Endodermal cell (in vitro differentiated cells): ENCODE measurements at regions not wholly inside any gene's neighbourhood (a gene's known extent, or its start where the extent isn't known, plus 50 kb on each side); places are given as distances from the start of the nearest gene placed in this dataset.

Source experiments
- DNase-seq: peaks from one replicate; pipeline ENCODE4 v3.0.0-alpha.2; 2017
- H3K27ac ChIP-seq: 2 replicates; pipeline ENCODE4 v1.5.1; 2013; ENCODE audit warnings: mild to moderate bottlenecking, low read depth, low read length, moderate library complexity
- H3K27me3 ChIP-seq: 2 replicates; pipeline ENCODE4 v1.6.1; 2013; ENCODE audit warnings: mild to moderate bottlenecking, low read length, moderate library complexity; ENCODE audit not compliant: insufficient read depth, control insufficient read depth, poor library complexity, severe bottlenecking
- H3K36me3 ChIP-seq: 2 replicates; pipeline ENCODE4 v1.7.0; 2013; ENCODE audit warnings: mild to moderate bottlenecking, low read length, moderate library complexity; ENCODE audit not compliant: control insufficient read depth, insufficient read depth
- H3K4me1 ChIP-seq: one replicate; pipeline ENCODE4 v1.7.0; 2013; ENCODE audit warnings: low read length; ENCODE audit not compliant: control insufficient read depth, insufficient read depth
- H3K4me3 ChIP-seq: 2 replicates; pipeline ENCODE4 v1.5.1; 2013; ENCODE audit warnings: mild to moderate bottlenecking, low read length, moderate library complexity
- H3K9ac ChIP-seq: 2 replicates; pipeline ENCODE4 v1.6.1; 2013; ENCODE audit warnings: mild to moderate bottlenecking, low read length, moderate library complexity; ENCODE audit not compliant: poor library complexity, severe bottlenecking; ENCODE audit errors: extremely low read depth
- H3K9me3 ChIP-seq: 2 replicates; pipeline ENCODE4 v1.6.1; 2013; ENCODE audit warnings: mild to moderate bottlenecking, low read length, moderate library complexity; ENCODE audit not compliant: control insufficient read depth
- H3K27ac Mint-ChIP-seq: 2 replicates; pipeline ENCODE4 v1.8.0; 2020; ENCODE audit warnings: mixed read lengths
- H3K27me3 Mint-ChIP-seq: 2 replicates; pipeline ENCODE4 v1.8.0; 2021; ENCODE audit warnings: mild to moderate bottlenecking, mixed read lengths; ENCODE audit not compliant: insufficient read depth
- H3K36me3 Mint-ChIP-seq: 2 replicates; pipeline ENCODE4 v1.8.0; 2020; ENCODE audit warnings: low read depth, mixed read lengths
- H3K4me1 Mint-ChIP-seq: 2 replicates; pipeline ENCODE4 v1.8.0; 2020; ENCODE audit warnings: mixed read lengths
- H3K4me3 Mint-ChIP-seq: 2 replicates; pipeline ENCODE4 v1.8.0; 2020; ENCODE audit warnings: mild to moderate bottlenecking, moderate library complexity, mixed read lengths
- H3K9me3 Mint-ChIP-seq: 2 replicates; pipeline ENCODE4 v1.8.0; 2020; ENCODE audit warnings: mild to moderate bottlenecking, mixed read lengths
- WGBS, 2 experiments: methylation state at CpG; one replicate each; pipeline versions ENCODE4 v1.1.5 to v1.1.7; 2013; ENCODE audit warnings: missing lambda C conversion rate in 2 of 2, mixed read lengths in 1 of 2; ENCODE audit not compliant: insufficient coverage in 1 of 2, insufficient read length in 1 of 2; 5-methylcytosine and 5-hydroxymethylcytosine counted together
- TF ChIP-seq, protein P1 (sequence below): fragments of 200-600 bp; sonication (generic); conservative IDR thresholded peaks from 2 replicates; pipeline ENCODE4 v1.5.0; 2021; ENCODE audit warnings: antibody characterized with exemption, mild to moderate bottlenecking

DNA sequence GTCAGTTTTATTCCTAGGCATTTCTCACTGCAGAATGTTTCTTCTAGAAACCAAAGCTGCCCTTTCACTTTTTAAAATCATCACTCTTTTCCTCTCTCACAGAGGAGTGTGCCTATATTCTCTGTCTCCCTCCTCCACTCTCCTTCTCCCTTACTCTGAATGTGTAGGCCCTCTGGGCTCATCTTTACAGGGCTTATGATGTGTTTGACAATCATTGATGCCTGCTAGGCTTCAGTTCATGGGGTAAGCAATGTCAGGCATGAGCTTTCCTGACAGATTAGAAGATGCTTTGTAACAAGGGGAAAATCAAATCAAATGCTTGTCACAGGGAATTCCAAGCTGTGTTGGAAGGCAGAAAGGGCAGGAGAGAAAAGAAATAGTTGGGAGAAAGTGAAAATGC, 742.9 kb downstream of the SORCS3 start:
- Histone ChIP-seq H3K9ac (no peak overlapping the region), H3K4me3 (no peak overlapping the region), H3K4me1 (peaks cover 3% of the 10 kb centered on the region), H3K9me3 (peaks cover 4% of the 10 kb centered on the region), H3K27ac (no peak overlapping the region), H3K36me3 (no peaks in the 10 kb centered on the region), H3K27me3 (no peaks in the 10 kb centered on the region)
- Mint-ChIP-seq H3K27ac (no peak overlapping the region), H3K27me3 (no peaks in the 10 kb centered on the region), H3K36me3 (no peaks in the 10 kb centered on the region), H3K9me3 (peaks cover 5% of the 10 kb centered on the region), H3K4me1 (peaks cover 2% of the 10 kb centered on the region), H3K4me3 (no peak overlapping the region)
- no peak for DNase-seq
- TF ChIP-seq, protein P1, sequence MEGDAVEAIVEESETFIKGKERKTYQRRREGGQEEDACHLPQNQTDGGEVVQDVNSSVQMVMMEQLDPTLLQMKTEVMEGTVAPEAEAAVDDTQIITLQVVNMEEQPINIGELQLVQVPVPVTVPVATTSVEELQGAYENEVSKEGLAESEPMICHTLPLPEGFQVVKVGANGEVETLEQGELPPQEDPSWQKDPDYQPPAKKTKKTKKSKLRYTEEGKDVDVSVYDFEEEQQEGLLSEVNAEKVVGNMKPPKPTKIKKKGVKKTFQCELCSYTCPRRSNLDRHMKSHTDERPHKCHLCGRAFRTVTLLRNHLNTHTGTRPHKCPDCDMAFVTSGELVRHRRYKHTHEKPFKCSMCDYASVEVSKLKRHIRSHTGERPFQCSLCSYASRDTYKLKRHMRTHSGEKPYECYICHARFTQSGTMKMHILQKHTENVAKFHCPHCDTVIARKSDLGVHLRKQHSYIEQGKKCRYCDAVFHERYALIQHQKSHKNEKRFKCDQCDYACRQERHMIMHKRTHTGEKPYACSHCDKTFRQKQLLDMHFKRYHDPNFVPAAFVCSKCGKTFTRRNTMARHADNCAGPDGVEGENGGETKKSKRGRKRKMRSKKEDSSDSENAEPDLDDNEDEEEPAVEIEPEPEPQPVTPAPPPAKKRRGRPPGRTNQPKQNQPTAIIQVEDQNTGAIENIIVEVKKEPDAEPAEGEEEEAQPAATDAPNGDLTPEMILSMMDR, result no peak

DNA sequence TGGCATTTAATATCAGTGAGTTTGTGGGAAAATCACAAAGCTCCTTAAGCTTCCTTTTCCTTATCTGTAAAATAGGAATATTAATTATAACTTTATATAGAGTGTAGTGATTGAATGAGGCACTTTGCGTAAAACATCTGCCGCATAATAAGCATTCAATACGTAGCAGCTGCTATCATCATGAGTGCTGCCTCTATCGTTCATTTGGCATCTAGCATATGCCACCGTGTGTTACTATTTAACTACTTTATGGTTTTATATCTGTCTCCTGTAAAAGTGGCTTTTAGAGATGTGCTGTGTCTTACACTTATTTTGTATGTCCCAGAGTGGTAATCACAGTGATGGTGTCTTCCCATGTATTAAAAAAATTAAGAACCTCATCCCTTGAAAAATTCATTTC, 729.6 kb downstream of the SORCS3 start:
- 85 to 94% methylated on average over 4 to 5 of the region's 5 CpGs for WGBS, 2 experiments
- Histone ChIP-seq H3K9ac (no peak overlapping the region), H3K36me3 (no peaks in the 10 kb centered on the region), H3K27ac (no peak overlapping the region), H3K4me1 (no peaks in the 10 kb centered on the region), H3K4me3 (no peak overlapping the region), H3K27me3 (no peaks in the 10 kb centered on the region), H3K9me3 (no peaks in the 10 kb centered on the region)
- TF ChIP-seq, protein P1, result no peak
- Mint-ChIP-seq H3K36me3 (no peaks in the 10 kb centered on the region), H3K4me3 (no peak overlapping the region), H3K4me1 (no peaks in the 10 kb centered on the region), H3K9me3 (no peaks in the 10 kb centered on the region), H3K27ac (no peak overlapping the region), H3K27me3 (no peaks in the 10 kb centered on the region)
- DNase-seq, result no peak

DNA sequence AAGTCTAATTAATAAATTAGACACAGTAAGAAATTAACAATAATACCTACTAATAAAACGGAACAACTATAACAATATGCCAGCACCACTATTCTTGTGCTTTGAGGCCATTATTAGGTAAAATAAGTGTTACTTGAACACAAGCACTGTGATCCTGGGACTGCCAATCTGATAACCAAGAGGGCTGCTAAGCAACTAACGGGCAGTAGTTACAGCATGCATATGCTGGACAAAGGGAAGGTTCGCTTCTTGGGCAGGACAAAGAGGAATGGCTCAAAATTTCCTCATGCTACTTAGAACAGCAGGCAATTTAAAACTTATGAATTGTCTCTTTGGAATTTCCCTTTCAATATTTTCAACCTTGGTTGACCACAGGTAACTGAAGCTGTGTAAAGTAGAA, 718.6 kb downstream of the SORCS3 start:
- H3K9me3 Mint-ChIP-seq, result peaks cover 1% of the 10 kb centered on the region
- H3K27me3 Mint-ChIP-seq, result no peaks in the 10 kb centered on the region
- Histone ChIP-seq H3K4me1 (no peaks in the 10 kb centered on the region), H3K27ac (no peak overlapping the region), H3K9me3 (peaks cover 9% of the 10 kb centered on the region), H3K27me3 (no peaks in the 10 kb centered on the region), H3K9ac (no peak overlapping the region), H3K4me3 (no peak overlapping the region), H3K36me3 (no peaks in the 10 kb centered on the region)
- TF ChIP-seq, protein P1, result no peak
- no peaks in the 10 kb centered on the region for H3K4me1 Mint-ChIP-seq
- no peak overlapping the region for H3K27ac Mint-ChIP-seq
- no peak overlapping the region for H3K4me3 Mint-ChIP-seq
- DNase-seq, result no peak
- WGBS, 2 experiments, result 94 to 98% methylated on average over 2 to 3 of the region's 3 CpGs
- no peaks in the 10 kb centered on the region for H3K36me3 Mint-ChIP-seq
